IPS-NIHi7 (cell line): ENCODE measurements at regions not wholly inside any gene's neighbourhood (a gene's known extent, or its start where the extent isn't known, plus 50 kb on each side); places are given as distances from the start of the nearest gene placed in this dataset.
"Not testable (repeated sequence)": the region's sequence is repeated elsewhere in the genome, so short reads cannot be mapped to it uniquely, and the experiment has no call there.

Experiments used
- DNase-seq: peaks from one replicate; pipeline ENCODE4 v3.0.0; 2012; ENCODE audit warnings: mixed read lengths; ENCODE audit errors: extremely low spot score

DNA sequence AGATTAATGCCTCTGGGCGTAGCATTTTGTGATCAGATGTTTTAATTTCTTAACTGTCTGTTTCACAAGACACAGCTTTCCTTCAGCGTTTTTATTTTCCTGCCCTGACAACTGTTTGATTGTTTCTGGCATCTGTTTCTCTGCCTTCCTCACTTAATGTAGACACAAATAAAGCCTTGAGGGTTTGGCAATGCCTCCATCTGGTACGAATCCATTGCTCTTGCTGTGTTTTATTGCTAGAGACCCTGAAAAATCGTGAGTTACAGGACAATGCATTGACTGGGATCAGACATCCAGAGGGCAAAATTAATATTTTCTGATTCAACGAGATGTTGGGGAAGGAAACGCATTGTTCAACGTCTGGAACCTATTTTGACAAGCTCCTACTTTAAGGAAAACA lies 363.5 kb downstream of the MRPL39 start:
- no peak for DNase-seq

- no peak for DNase-seq
These were observed 366.3 kb downstream of the MRPL39 start for GRCh38 chr21:25240974-25241373.

GRCh38 chr21:25234857-25235801 lies 372.2 kb downstream of the MRPL39 start:
- DNase-seq: no peak

GRCh38 chr21:25220954-25221353 lies 386.3 kb downstream of the MRPL39 start:
- DNase-seq: no peak

DNA sequence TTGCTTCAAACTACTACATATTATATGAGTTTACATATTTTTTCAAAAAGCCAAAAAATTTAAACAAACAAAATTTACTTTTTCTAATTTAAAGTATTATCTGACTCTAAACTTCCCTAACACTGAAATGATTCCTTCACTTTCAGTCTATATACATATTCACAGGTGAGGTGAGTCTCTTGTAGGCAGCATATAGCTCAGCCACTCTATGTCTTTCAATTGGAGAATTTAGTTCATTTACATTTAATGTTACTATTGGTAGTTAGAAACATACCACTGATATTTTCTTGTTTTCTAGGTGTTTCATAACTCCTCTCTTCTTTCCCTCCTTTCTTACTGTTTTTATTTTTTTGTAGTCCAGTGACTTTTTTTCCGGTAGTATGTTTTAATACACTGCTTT lies 387.1 kb downstream of the MRPL39 start:
- DNase-seq: no peak

- no peak for DNase-seq
These were observed 391.4 kb downstream of the MRPL39 start for GRCh38 chr21:25215698-25216384.

GRCh38 chr21:25214676-25215075 lies 392.6 kb downstream of the MRPL39 start:
- no peak for DNase-seq

DNA sequence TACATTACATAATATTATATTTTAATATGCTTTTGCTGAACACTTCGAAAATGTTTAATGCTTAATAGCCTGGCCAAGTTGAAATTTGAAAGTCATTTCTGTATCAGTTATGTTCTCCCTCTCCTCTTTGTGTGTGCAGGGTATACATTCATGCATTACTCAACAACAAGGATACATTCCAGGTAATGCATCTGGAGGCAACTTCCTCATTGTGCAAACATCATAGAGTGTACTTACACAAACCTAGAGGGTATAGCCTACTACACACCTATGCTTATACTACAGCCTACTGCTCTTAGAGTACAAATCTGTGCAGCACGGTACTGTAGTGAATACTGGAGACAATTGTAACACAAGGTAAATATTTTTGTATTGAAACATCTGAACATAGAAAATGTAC lies 407.3 kb downstream of the MRPL39 start:
- no peak for DNase-seq

DNA sequence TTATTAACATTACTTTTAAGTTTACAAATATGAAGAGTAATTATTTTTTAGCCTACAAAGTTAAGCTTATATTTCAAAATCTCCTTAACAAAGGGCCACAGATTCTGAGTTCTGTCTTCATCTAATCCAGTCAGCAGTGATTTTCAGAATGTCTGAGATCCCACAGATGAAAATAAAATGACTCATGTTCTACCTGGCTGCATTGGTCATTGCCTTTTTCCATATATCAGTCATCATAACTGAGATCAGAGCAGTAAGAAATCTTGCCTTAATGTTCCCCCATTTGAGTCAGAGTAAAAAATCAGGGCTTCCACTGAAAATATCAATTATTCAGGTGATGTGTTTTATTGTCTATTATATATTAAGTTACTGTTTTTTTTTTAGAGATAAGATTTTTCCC lies 416.1 kb downstream of the MRPL39 start:
- DNase-seq: no peak

DNA sequence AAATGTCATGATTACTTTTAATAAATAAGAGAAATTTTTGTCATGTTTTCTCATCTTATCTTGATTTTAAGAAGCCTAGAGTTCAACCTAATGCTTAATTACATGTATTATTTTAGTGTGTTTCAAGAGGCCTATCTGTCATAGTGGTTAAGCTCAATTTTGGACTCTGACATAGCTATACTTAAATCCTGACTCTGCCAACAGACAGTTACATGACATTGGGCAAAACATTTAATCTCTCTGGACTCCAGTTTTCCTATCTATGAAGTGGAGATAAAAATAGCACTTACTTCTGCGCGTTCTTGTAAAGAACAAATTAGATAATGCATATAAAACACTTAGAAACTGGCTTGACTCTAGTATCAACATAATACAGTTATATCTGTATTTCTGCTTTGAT lies 417.8 kb downstream of the MRPL39 start:
- DNase-seq: no peak

DNA sequence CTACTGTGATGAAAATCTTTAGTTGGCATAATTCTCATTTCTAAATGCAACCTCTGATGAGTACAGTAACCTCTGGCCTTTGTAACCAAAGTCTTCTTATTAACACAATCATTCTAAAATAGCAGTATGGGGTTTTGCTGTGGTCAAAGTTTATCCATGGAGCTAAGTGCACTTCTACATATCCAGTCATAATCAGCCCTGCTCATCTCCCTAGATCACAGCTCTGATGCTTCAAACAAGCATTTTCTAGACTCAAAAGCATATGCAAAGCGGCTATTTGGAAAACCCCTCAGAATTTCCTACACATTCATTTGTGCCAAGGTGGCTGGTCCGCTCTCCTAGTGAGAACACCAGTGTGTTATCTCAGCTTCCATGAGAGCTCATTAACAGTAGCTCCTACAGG lies 418.6 kb downstream of the MRPL39 start:
- no peak for DNase-seq

DNA sequence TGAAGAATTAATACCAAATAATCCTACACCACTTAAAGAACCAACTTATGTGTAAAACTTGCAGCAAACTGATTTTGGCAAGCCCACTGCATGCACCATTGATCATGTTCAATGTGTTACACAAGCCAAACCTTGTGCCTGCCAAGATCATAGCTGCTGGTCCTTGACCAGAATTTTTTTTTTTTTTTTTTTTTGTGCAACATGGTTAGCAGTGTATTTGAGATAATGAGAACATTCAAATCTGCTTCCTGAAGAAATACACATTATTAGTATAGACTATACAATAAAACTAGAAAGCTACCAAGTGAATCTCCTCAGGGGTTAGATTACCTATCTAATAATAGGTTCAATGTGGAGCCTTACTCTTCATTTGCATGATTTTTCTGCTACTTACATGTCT lies 421.0 kb downstream of the MRPL39 start:
- DNase-seq: no peak

GRCh38 chr21:25183577-25183976 lies 423.7 kb downstream of the MRPL39 start:
- no peak for DNase-seq

DNA sequence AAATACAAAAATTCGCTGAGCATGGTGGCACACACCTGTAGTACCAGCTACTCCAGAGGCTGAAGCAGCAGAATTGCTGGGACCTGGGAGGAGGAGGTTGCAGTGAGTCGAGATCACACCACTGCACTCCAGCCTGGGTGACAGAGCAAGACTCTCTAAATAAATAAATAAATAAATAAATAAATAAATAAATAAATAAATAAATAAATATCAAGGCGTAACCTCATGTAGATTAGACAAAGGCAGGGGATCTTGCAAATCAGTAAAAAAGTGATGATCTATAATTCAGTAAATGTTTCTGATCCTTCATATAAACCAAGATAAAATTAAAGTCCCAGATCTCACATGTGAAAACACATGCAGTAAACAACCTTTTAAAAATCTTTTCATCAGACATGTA lies 425.6 kb downstream of the MRPL39 start:
- DNase-seq: not testable (repeated sequence)

GRCh38 chr21:25179116-25179515 lies 428.2 kb downstream of the MRPL39 start:
- no peak for DNase-seq

- DNase-seq: no peak
These were observed 430.5 kb downstream of the MRPL39 start for GRCh38 chr21:25176637-25177412.

GRCh38 chr21:25175938-25176337 lies 431.3 kb downstream of the MRPL39 start:
- DNase-seq: no peak

- DNase-seq: no peak
These were observed 435.8 kb downstream of the MRPL39 start for GRCh38 chr21:25171438-25171837.

DNA sequence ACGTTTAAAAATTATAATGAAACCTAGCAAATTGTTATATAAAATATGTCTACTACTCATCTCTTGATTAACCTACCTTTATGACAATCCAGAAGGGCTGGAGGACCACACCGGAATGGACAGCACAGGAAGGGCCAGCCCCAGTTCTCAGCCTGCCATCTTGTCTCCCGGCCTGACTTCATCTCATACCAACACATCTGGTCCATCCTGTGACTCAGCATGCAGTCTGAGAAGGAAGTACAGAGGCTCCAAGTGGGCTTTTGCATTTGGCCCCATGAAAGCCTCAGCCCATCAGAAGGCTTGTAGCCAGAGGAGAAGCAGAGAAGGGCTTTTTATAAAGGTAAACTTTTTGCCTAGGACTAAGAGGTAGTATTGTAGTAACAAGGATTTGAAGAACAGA lies 436.6 kb downstream of the MRPL39 start:
- no peak for DNase-seq

DNA sequence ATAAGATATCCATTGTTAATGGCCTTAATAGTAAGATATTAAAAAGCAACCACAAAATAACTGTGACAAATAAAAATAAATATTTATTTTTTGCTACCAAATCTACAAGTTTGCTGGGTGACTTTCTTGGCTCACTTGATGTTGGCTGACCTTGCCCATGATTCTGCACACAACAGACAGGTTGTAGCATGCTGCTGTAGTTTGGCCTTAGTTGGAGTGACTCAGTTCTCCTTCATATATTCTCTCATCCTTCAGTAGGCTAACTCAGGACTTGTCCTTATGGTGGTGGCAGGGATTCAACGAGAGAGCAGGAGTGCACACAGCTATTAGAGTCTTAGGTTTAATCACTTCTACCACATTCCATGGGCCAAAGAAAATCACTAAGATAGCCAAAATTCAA lies 437.9 kb downstream of the MRPL39 start:
- no peak for DNase-seq

DNA sequence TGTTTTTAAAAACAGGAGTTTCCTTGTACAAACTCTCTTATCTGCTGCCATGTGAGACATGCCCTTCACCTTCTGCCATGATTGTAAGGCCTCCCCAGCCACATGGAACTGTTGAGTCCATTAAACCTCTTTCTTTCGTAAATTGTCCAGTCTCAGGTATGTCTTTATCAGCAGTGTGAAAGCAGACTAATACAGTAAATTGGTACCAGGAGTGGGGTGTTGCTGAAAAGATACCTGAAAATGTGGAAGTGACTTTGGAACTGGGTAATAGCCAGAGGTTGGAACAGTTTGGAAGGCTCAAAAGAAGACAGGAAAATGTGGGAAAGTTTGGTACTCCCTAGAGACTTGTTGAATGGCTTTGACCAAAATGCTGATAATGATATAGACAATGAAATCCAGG lies 440.4 kb downstream of the MRPL39 start:
- not testable (repeated sequence) for DNase-seq

- DNase-seq: no peak
These were observed 445.7 kb downstream of the MRPL39 start for GRCh38 chr21:25161571-25161970.
